HEK293 (cell line): ENCODE measurements at regions not wholly inside any gene's neighbourhood (a gene's known extent, or its start where the extent isn't known, plus 50 kb on each side); places are given as distances from the start of the nearest gene placed in this dataset.

ENCODE experiments used
- BCL11B ChIP-seq: fragments of 450-650 bp; formaldehyde crosslinking; IDR thresholded peaks from 2 replicates; pipeline ENCODE4 v1.5.1; 2016; ENCODE audit warnings: low read depth, missing biosample characterization, missing genetic modification characterization
- CTCF ChIP-seq: fragments of 450-650 bp; formaldehyde crosslinking; IDR thresholded peaks from 2 replicates; pipeline ENCODE4 v1.5.1; 2016; ENCODE audit warnings: missing biosample characterization, missing genetic modification characterization
- ELK4 ChIP-seq: IDR thresholded peaks from 2 replicates; pipeline ENCODE4 v1.6.1; 2011; ENCODE audit warnings: mild to moderate bottlenecking, low read depth, low read length, borderline replicate concordance
- GLIS2 ChIP-seq: fragments of 450-650 bp; formaldehyde crosslinking; IDR thresholded peaks from 2 replicates; pipeline ENCODE4 v1.5.1; 2016; ENCODE audit warnings: missing biosample characterization, missing genetic modification characterization
- HOXC10 ChIP-seq: sonication (generic); formaldehyde crosslinking; IDR thresholded peaks from 2 replicates; pipeline ENCODE4 v1.8.1; 2023; ENCODE audit warnings: mild to moderate bottlenecking, missing genetic modification reagents
- ZBTB11 ChIP-seq: fragments of 450-650 bp; formaldehyde crosslinking; conservative IDR thresholded peaks from 2 replicates; pipeline ENCODE4 v1.5.1; 2016; ENCODE audit warnings: low read depth, missing biosample characterization, missing genetic modification characterization
- ZBTB26 ChIP-seq: fragments of 450-650 bp; formaldehyde crosslinking; optimal IDR thresholded peaks from 2 replicates; pipeline ENCODE3; 2016; ENCODE audit warnings: missing biosample characterization, mild to moderate bottlenecking, missing genetic modification characterization
- ZBTB7A ChIP-seq: fragments of 450-650 bp; formaldehyde crosslinking; IDR thresholded peaks from 2 replicates; pipeline ENCODE4 v1.5.1; 2016; ENCODE audit warnings: low read depth, missing biosample characterization, missing genetic modification characterization
- ZNF10 ChIP-seq: fragments of 450-650 bp; formaldehyde crosslinking; IDR thresholded peaks from 2 replicates; pipeline ENCODE4 v1.5.1; 2017; ENCODE audit warnings: missing biosample characterization, missing genetic modification characterization
- ZNF133 ChIP-seq: fragments of 450-650 bp; formaldehyde crosslinking; IDR thresholded peaks from 2 replicates; pipeline ENCODE4 v1.5.1; 2016; ENCODE audit warnings: missing biosample characterization, missing genetic modification characterization
- ZNF148 ChIP-seq: fragments of 450-650 bp; formaldehyde crosslinking; IDR thresholded peaks from 2 replicates; pipeline ENCODE4 v1.5.0; 2017; ENCODE audit warnings: missing biosample characterization, missing genetic modification characterization, borderline replicate concordance
- ZNF184 ChIP-seq: fragments of 450-650 bp; IDR thresholded peaks from 2 replicates; pipeline ENCODE4 v1.5.1; 2018; ENCODE audit warnings: missing biosample characterization, mild to moderate bottlenecking, missing genetic modification characterization
- ZNF24 ChIP-seq: fragments of 450-650 bp; formaldehyde crosslinking; IDR thresholded peaks from 2 replicates; pipeline ENCODE4 v1.5.1; 2016; ENCODE audit warnings: missing biosample characterization, missing genetic modification characterization

GRCh38 chr3:171966533-171967136, 72.7 kb upstream of the FNDC3B start:
- TF ChIP-seq ZNF133 (tag by site-specific recombination) (no peak), ZBTB11 (tag by site-specific recombination) (no peak), ZBTB7A (tag by site-specific recombination) (no peak), GLIS2 (tag by site-specific recombination) (no peak), CTCF (tag by site-specific recombination) (no peak), ZNF184 (tag by site-specific recombination) (no peak), HOXC10 (CRISPR knock-in tag) (no peak), ZNF24 (tag by site-specific recombination) (no peak), ZBTB26 (tag by site-specific recombination) (no peak), ZNF148 (tag by site-specific recombination) (no peak), BCL11B (no peak), ZNF10 (tag by site-specific recombination) (no peak), ELK4 (no peak)
